GM23338 (cell line): ENCODE measurements at regions not wholly inside any gene's neighbourhood (a gene's known extent, or its start where the extent isn't known, plus 50 kb on each side); places are given as distances from the start of the nearest gene placed in this dataset.

ENCODE experiments used
- ATAC-seq: fragments of 200-7000 bp; cut with Tn5 transposase; 3 replicates; pipeline ENCODE4 v1.9.1; 2020
- DNase-seq: peaks from one replicate; pipeline ENCODE4 v3.0.0-alpha.2; 2015; ENCODE audit warnings: low spot score
- H2AFZ ChIP-seq: fragments of 200-600 bp; sonication (generic); 2 replicates; pipeline ENCODE4 v1.8.0; 2016; ENCODE audit warnings: antibody characterized with exemption, mild to moderate bottlenecking, moderate library complexity
- H3F3A ChIP-seq: fragments of 200-600 bp; sonication (generic); replicated peaks from 2 replicates; pipeline ENCODE4 v1.8.0; 2017; ENCODE audit warnings: antibody characterized with exemption, mixed run types, low read depth
- H3K27ac ChIP-seq: fragments of 200-600 bp; sonication (generic); 2 replicates; pipeline ENCODE4 v1.6.1; 2016; ENCODE audit warnings: low read depth
- H3K27me3 ChIP-seq: fragments of 200-600 bp; sonication (generic); 2 replicates; pipeline ENCODE4 v1.8.0; 2016; ENCODE audit warnings: mild to moderate bottlenecking, mixed run types, moderate library complexity; ENCODE audit not compliant: insufficient read depth
- H3K36me3 ChIP-seq: fragments of 200-600 bp; sonication (generic); 2 replicates; pipeline ENCODE4 v1.8.0; 2016; ENCODE audit warnings: mild to moderate bottlenecking; ENCODE audit not compliant: insufficient read depth
- H3K4me1 ChIP-seq: fragments of 200-600 bp; sonication (generic); 2 replicates; pipeline ENCODE4 v1.8.0; 2016; ENCODE audit warnings: mild to moderate bottlenecking, moderate library complexity; ENCODE audit not compliant: insufficient read depth
- H3K4me2 ChIP-seq: fragments of 200-600 bp; sonication (generic); 2 replicates; pipeline ENCODE4 v1.7.1; 2017; ENCODE audit warnings: mixed run types
- H3K4me3 ChIP-seq: fragments of 200-600 bp; sonication (generic); 2 replicates; pipeline ENCODE4 v1.6.1; 2016; ENCODE audit warnings: mixed run types
- H3K79me2 ChIP-seq: fragments of 200-600 bp; sonication (generic); replicated peaks from 2 replicates; pipeline ENCODE4 v1.8.0; 2017; ENCODE audit warnings: mild to moderate bottlenecking; ENCODE audit not compliant: insufficient read depth
- H3K9me2 ChIP-seq: fragments of 200-600 bp; sonication (generic); 2 replicates; pipeline ENCODE4 v1.8.0; 2017; ENCODE audit not compliant: insufficient read depth
- H4K20me1 ChIP-seq: fragments of 200-600 bp; sonication (generic); replicated peaks from 2 replicates; pipeline ENCODE4 v1.8.0; 2017; ENCODE audit warnings: mild to moderate bottlenecking; ENCODE audit not compliant: insufficient read depth
- H3K27ac Mint-ChIP-seq: 2 replicates; pipeline ENCODE4 v1.8.0; 2020; ENCODE audit warnings: inconsistent platforms, mild to moderate bottlenecking, moderate library complexity, mixed read lengths
- H3K27me3 Mint-ChIP-seq: 3 replicates; pipeline ENCODE4 v1.8.0; 2022; ENCODE audit warnings: low read depth, mild to moderate bottlenecking, moderate library complexity, mixed read lengths, inconsistent platforms; ENCODE audit not compliant: insufficient read depth, poor library complexity
- H3K36me3 Mint-ChIP-seq: 3 replicates; pipeline ENCODE4 v1.8.0; 2021; ENCODE audit warnings: low read depth, mild to moderate bottlenecking, inconsistent platforms, moderate library complexity, mixed read lengths
- H3K4me1 Mint-ChIP-seq: 3 replicates; pipeline ENCODE4 v1.8.0; 2020; ENCODE audit warnings: mild to moderate bottlenecking, inconsistent platforms, mixed read lengths
- H3K4me3 Mint-ChIP-seq: 3 replicates; pipeline ENCODE4 v1.8.0; 2021; ENCODE audit warnings: moderate library complexity, mild to moderate bottlenecking, inconsistent platforms, mixed read lengths
- H3K9me3 Mint-ChIP-seq: 3 replicates; pipeline ENCODE4 v1.8.0; 2020; ENCODE audit warnings: moderate library complexity, mild to moderate bottlenecking, inconsistent platforms, mixed read lengths
- CREB1 ChIP-seq: fragments of 250-450 bp; sonication (Bioruptor Pico); IDR thresholded peaks from 2 replicates; pipeline ENCODE4 v1.5.0; 2020; ENCODE audit warnings: low read depth, mild to moderate bottlenecking, moderate library complexity
- EZH2 ChIP-seq: fragments of 200-600 bp; sonication (generic); IDR thresholded peaks from one replicate; pipeline ENCODE4 v1.8.0; 2017; ENCODE audit warnings: antibody characterized with exemption, mild to moderate bottlenecking, low read depth; ENCODE audit not compliant: unreplicated experiment
- EZH2phosphoT487 ChIP-seq: fragments of 200-600 bp; sonication (generic); IDR thresholded peaks from one replicate; pipeline ENCODE4 v1.8.1; 2018; ENCODE audit warnings: antibody characterized with exemption; ENCODE audit not compliant: unreplicated experiment
- JUNB ChIP-seq: IDR thresholded peaks from one replicate; pipeline ENCODE4 v1.6.1; 2016; ENCODE audit warnings: antibody characterized with exemption; ENCODE audit not compliant: unreplicated experiment
- NANOG ChIP-seq: IDR thresholded peaks from 2 replicates; pipeline ENCODE4 v1.6.1; 2016; ENCODE audit warnings: antibody characterized with exemption, borderline replicate concordance
- POLR2AphosphoS5 ChIP-seq: IDR thresholded peaks from 2 replicates; pipeline ENCODE4 v1.6.1; 2016; ENCODE audit warnings: antibody characterized with exemption, low read depth
- STAT1 ChIP-seq: IDR thresholded peaks from one replicate; pipeline ENCODE4 v1.6.1; 2016; ENCODE audit warnings: antibody characterized with exemption; ENCODE audit not compliant: unreplicated experiment
- ZNF114 ChIP-seq: fragments of 250-450 bp; sonication (Bioruptor Pico); IDR thresholded peaks from 2 replicates; pipeline ENCODE4 v1.5.0; 2020; ENCODE audit warnings: mild to moderate bottlenecking, moderate library complexity
- ZNF331 ChIP-seq: fragments of 250-450 bp; sonication (Bioruptor Pico); IDR thresholded peaks from 2 replicates; pipeline ENCODE4 v1.5.0; 2020; ENCODE audit warnings: low read depth, mild to moderate bottlenecking, moderate library complexity
- TF ChIP-seq, protein P1 (sequence below), 2 experiments: fragments of 200-600 bp in 1 of 2; sonication (generic) in 1 of 2; conservative IDR thresholded peaks; 2 replicates each; pipeline versions ENCODE4 v1.5.1 to v1.6.1; 2016 to 2017; ENCODE audit warnings: antibody characterized with exemption in 2 of 2, low read depth in 2 of 2, mild to moderate bottlenecking in 2 of 2, moderate library complexity in 1 of 2
- TF ChIP-seq, protein P2 (sequence below): fragments of 250-450 bp; sonication (Bioruptor Pico); IDR thresholded peaks from 2 replicates; pipeline ENCODE4 v1.5.0; 2020; ENCODE audit warnings: mild to moderate bottlenecking, moderate library complexity

DNA sequence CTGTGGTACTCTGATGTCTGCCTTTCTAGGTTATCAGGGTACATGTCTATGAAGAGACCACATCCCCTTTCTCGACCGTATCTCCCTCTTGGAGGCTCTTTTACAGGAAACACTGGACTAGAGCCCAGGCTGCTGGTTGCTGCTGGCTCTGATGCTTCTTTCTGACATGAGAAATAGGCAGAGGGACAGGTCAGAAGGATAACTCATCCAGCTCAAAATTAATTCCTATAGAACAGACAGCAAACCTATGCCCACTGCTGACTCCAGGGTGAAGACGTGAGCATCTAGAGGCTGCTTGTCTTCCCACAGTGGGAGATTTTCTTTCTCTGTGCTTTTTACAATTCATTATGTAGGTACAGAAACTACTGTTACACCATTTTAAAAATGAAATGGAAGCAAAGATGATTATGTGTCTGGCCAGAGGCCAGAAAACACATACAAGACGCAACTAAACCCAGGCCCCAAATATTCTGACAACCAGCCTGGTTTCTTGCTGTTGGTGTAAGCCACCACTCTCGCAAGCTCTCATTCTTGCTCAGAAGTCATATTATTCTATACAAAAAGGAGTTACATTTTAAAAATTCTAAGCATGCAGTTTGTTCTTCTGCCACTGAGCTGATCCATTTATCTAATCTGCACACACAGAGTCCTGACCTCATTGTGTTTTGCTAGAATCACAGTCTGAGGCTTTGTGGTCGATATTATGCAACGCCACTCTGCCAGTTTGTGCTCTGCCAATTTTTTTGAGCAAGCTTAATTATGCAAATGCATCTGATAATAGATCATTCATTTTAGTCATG lies 424.3 kb downstream of the KIF20B start (continued):
- TF ChIP-seq, protein P1, sequence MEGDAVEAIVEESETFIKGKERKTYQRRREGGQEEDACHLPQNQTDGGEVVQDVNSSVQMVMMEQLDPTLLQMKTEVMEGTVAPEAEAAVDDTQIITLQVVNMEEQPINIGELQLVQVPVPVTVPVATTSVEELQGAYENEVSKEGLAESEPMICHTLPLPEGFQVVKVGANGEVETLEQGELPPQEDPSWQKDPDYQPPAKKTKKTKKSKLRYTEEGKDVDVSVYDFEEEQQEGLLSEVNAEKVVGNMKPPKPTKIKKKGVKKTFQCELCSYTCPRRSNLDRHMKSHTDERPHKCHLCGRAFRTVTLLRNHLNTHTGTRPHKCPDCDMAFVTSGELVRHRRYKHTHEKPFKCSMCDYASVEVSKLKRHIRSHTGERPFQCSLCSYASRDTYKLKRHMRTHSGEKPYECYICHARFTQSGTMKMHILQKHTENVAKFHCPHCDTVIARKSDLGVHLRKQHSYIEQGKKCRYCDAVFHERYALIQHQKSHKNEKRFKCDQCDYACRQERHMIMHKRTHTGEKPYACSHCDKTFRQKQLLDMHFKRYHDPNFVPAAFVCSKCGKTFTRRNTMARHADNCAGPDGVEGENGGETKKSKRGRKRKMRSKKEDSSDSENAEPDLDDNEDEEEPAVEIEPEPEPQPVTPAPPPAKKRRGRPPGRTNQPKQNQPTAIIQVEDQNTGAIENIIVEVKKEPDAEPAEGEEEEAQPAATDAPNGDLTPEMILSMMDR (conservative IDR thresholded peaks at IDR 0.05; ENCODE audit: low read depth in 2 of 2), result no peak
- no peak for TF ChIP-seq POLR2AphosphoS5
- TF ChIP-seq EZH2phosphoT487, result no peak
- TF ChIP-seq ZNF114 (CRISPR knock-in tag), result no peak

DNA sequence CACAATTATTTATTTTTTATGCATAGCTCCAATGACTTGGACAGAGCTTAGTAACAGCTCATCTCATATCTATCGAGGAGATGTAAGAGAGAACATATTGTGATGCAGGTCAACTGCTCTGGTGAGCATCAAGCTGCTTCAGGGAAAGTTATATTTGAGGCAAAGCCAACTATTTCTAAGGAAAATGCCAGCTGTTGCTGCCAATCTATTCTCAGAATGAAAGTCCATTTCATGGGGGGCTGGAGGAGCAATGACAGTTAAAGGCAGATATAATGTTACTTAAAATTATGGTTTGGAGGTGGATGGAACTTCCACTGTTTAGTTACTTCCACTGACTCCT lies 424.8 kb downstream of the KIF20B start:
- Histone ChIP-seq H4K20me1 (no peaks in the 10 kb centered on the region), H3K27ac (no peak overlapping the region), H3K9me2 (peaks cover 29% of the 10 kb centered on the region; the same call in 1 of the 2 replicates), H3K27me3 (no peaks in the 10 kb centered on the region), H3K36me3 (no peaks in the 10 kb centered on the region; the same call in 1 of the 2 replicates), H3K4me1 (no peaks in the 10 kb centered on the region), H3K4me3 (no peak overlapping the region), H2AFZ (no peak overlapping the region), H3K4me2 (no peak overlapping the region), H3K79me2 (no peaks in the 10 kb centered on the region), H3F3A (no peaks in the 10 kb centered on the region)
- Mint-ChIP-seq H3K4me1 (no peaks in the 10 kb centered on the region), H3K4me3 (no peak overlapping the region), H3K36me3 (peaks cover 3% of the 10 kb centered on the region; the same call in 1 of the 3 replicates), H3K27ac (no peak overlapping the region), H3K27me3 (peaks cover 3% of the 10 kb centered on the region), H3K9me3 (peaks cover 8% of the 10 kb centered on the region)
- no peak for ATAC-seq
- no peak for TF ChIP-seq EZH2
- no peak for DNase-seq

DNA sequence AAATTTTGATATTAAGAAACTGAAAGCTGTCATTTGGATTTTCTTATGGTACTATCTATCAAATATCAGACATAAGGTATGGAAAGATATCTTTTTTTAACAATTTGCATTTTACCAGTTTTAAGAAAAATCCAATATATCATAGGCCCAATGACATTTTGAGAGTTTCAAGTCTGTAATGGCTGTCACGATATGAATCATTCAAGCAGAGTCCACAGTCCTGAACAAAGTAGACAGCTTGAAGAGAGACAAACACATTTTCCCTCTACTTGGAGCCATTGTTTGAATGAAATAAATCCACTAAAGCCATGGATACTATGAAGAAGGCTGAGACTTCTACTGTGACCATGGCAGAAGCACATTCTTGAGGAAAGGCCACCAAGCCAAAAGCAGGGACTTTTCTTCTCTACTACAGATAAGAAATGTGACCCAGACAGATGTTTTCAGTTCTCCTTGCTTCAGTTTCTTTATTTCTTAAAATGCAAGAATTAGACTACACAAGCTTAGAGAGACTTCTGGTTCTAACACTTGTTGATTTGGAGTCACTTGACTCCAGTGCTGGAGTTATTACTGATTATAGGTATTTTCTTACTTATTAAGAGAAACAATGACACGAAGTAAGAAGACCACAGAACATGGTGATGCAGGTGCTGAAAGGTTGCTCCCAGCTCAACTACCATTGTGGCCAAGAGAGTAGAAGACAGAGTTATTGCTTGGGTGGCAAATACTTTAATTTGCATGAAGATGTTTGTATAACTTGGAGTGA lies 429.1 kb downstream of the KIF20B start:
- no peak overlapping the region for H3K4me3 Mint-ChIP-seq
- Histone ChIP-seq H4K20me1 (no peaks in the 10 kb centered on the region), H3K9me2 (peaks cover 26% of the 10 kb centered on the region), H3K4me2 (no peak overlapping the region), H2AFZ (no peak overlapping the region), H3K27me3 (no peaks in the 10 kb centered on the region), H3K27ac (no peak overlapping the region), H3K36me3 (peaks cover 7% of the 10 kb centered on the region; the same call in 1 of the 2 replicates), H3K79me2 (no peaks in the 10 kb centered on the region), H3K4me3 (no peak overlapping the region), H3F3A (no peaks in the 10 kb centered on the region), H3K4me1 (no peaks in the 10 kb centered on the region)
- DNase-seq (no peak), ATAC-seq (no peak)
- H3K9me3 Mint-ChIP-seq, result peaks cover 36% of the 10 kb centered on the region
- peaks cover 25% of the 10 kb centered on the region; the same call in 2 of the 3 replicates for H3K36me3 Mint-ChIP-seq
- no peaks in the 10 kb centered on the region for H3K4me1 Mint-ChIP-seq
- no peak overlapping the region for H3K27ac Mint-ChIP-seq
- peaks cover 1% of the 10 kb centered on the region for H3K27me3 Mint-ChIP-seq
- TF ChIP-seq, protein P2, sequence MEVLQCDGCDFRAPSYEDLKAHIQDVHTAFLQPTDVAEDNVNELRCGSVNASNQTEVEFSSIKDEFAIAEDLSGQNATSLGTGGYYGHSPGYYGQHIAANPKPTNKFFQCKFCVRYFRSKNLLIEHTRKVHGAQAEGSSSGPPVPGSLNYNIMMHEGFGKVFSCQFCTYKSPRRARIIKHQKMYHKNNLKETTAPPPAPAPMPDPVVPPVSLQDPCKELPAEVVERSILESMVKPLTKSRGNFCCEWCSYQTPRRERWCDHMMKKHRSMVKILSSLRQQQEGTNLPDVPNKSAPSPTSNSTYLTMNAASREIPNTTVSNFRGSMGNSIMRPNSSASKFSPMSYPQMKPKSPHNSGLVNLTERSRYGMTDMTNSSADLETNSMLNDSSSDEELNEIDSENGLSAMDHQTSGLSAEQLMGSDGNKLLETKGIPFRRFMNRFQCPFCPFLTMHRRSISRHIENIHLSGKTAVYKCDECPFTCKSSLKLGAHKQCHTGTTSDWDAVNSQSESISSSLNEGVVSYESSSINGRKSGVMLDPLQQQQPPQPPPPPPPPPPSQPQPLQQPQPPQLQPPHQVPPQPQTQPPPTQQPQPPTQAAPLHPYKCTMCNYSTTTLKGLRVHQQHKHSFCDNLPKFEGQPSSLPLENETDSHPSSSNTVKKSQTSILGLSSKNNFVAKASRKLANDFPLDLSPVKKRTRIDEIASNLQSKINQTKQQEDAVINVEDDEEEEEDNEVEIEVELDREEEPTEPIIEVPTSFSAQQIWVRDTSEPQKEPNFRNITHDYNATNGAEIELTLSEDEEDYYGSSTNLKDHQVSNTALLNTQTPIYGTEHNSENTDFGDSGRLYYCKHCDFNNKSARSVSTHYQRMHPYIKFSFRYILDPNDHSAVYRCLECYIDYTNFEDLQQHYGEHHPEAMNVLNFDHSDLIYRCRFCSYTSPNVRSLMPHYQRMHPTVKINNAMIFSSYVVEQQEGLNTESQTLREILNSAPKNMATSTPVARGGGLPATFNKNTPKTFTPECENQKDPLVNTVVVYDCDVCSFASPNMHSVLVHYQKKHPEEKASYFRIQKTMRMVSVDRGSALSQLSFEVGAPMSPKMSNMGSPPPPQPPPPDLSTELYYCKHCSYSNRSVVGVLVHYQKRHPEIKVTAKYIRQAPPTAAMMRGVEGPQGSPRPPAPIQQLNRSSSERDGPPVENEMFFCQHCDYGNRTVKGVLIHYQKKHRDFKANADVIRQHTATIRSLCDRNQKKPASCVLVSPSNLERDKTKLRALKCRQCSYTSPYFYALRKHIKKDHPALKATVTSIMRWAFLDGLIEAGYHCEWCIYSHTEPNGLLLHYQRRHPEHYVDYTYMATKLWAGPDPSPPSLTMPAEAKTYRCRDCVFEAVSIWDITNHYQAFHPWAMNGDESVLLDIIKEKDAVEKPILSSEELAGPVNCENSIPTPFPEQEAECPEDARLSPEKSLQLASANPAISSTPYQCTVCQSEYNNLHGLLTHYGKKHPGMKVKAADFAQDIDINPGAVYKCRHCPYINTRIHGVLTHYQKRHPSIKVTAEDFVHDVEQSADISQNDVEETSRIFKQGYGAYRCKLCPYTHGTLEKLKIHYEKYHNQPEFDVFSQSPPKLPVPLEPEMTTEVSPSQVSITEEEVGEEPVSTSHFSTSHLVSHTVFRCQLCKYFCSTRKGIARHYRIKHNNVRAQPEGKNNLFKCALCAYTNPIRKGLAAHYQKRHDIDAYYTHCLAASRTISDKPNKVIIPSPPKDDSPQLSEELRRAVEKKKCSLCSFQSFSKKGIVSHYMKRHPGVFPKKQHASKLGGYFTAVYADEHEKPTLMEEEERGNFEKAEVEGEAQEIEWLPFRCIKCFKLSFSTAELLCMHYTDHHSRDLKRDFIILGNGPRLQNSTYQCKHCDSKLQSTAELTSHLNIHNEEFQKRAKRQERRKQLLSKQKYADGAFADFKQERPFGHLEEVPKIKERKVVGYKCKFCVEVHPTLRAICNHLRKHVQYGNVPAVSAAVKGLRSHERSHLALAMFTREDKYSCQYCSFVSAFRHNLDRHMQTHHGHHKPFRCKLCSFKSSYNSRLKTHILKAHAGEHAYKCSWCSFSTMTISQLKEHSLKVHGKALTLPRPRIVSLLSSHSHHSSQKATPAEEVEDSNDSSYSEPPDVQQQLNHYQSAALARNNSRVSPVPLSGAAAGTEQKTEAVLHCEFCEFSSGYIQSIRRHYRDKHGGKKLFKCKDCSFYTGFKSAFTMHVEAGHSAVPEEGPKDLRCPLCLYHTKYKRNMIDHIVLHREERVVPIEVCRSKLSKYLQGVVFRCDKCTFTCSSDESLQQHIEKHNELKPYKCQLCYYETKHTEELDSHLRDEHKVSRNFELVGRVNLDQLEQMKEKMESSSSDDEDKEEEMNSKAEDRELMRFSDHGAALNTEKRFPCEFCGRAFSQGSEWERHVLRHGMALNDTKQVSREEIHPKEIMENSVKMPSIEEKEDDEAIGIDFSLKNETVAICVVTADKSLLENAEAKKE (CRISPR knock-in tag), result no peak
- TF ChIP-seq ZNF331 (CRISPR knock-in tag), result no peak
- TF ChIP-seq STAT1, result no peak
- no peak for TF ChIP-seq NANOG
- TF ChIP-seq POLR2AphosphoS5, result no peak
- no peak for TF ChIP-seq JUNB
- no peak for TF ChIP-seq EZH2phosphoT487
- TF ChIP-seq CREB1, result no peak
